Endothelial cell of umbilical vein (primary cell): ENCODE measurements at regions not wholly inside any gene's neighbourhood (a gene's known extent, or its start where the extent isn't known, plus 50 kb on each side); places are given as distances from the start of the nearest gene placed in this dataset.
"Not testable (repeated sequence)": the region's sequence is repeated elsewhere in the genome, so short reads cannot be mapped to it uniquely, and the experiment has no call there.

Experiments
- BruUV-seq: library from RNA; stranded (reverse); fragments of 400-500 nt; replicated peaks from 2 replicates; lab custom pipeline; 2021; lab: Mats Ljungman, UMichigan
- CTCF ChIA-PET: fragments of 300-600, 350-600 bp; sonication (Branson Sonifier 250); formaldehyde crosslinking; loops from one replicate; lab custom pipeline; 2021; ENCODE audit warnings: antibody characterized with exemption, inconsistent platforms; lab: Charles Lee
- POLR2A ChIA-PET: fragments of 300-600, 350-600 bp; sonication (Branson Sonifier 250); formaldehyde crosslinking; loops from one replicate; lab custom pipeline; 2021; ENCODE audit warnings: antibody characterized with exemption, inconsistent platforms; lab: Charles Lee
- DNase-seq: peaks from one replicate; pipeline ENCODE4 v3.0.0-alpha.2; 2011; ENCODE audit warnings: low read depth, low spot score
- FAIRE-seq: peaks from 2 replicates; lab custom pipeline; 2011; peaks lifted over from hg19 to GRCh38; lab: Jason Lieb, UNC
- H2AFZ ChIP-seq: 2 replicates; pipeline ENCODE4 v1.6.0; 2012; ENCODE audit warnings: low read depth, low read length, control low read depth, inconsistent platforms
- H3K27ac ChIP-seq: 2 replicates; pipeline ENCODE4 v1.5.1; 2011; ENCODE audit warnings: low read depth, mild to moderate bottlenecking, control low read depth, low read length, moderate library complexity; ENCODE audit not compliant: insufficient read depth
- H3K27me3 ChIP-seq, 2 experiments: 2 replicates each; pipeline versions ENCODE4 v1.6.0 to v1.6.1; 2011; ENCODE audit warnings: low read length in 2 of 2, mixed read lengths in 1 of 2; ENCODE audit not compliant: control insufficient read depth in 2 of 2, insufficient read depth in 2 of 2
- H3K36me3 ChIP-seq, 2 experiments: 2 replicates in 1 of 2; 3 replicates in 1 of 2; pipeline ENCODE4 v1.5.1; 2011; ENCODE audit warnings: low read length in 2 of 2, mild to moderate bottlenecking in 1 of 2, moderate library complexity in 1 of 2; ENCODE audit not compliant: control insufficient read depth in 2 of 2, insufficient read depth in 2 of 2; ENCODE audit errors: extremely low read depth in 1 of 2
- H3K4me1 ChIP-seq: 3 replicates; pipeline ENCODE4 v1.5.1; 2011; ENCODE audit warnings: mild to moderate bottlenecking, low read length; ENCODE audit not compliant: control insufficient read depth, insufficient read depth; ENCODE audit errors: extremely low read depth
- H3K4me2 ChIP-seq: 2 replicates; pipeline ENCODE4 v1.6.1; 2011; ENCODE audit warnings: low read length, control low read depth, mixed read lengths; ENCODE audit not compliant: insufficient read depth
- H3K4me3 ChIP-seq, 3 experiments: fragments of 200-600 bp in 1 of 3; sonication (generic), shearing (Covaris generic) in 1 of 3; replicated peaks in 1 of 3; 2 replicates each; pipeline ENCODE4 v1.5.1; 2011 to 2016; ENCODE audit warnings: control low read depth in 3 of 3, low read length in 3 of 3, mild to moderate bottlenecking in 2 of 3, inconsistent platforms in 1 of 3, low read depth in 1 of 3, moderate library complexity in 1 of 3; ENCODE audit not compliant: insufficient read depth in 1 of 3
- H3K79me2 ChIP-seq: 2 replicates; pipeline ENCODE4 v1.6.0; 2012; ENCODE audit warnings: low read length, inconsistent platforms; ENCODE audit not compliant: control insufficient read depth, insufficient read depth
- H3K9ac ChIP-seq: replicated peaks from 2 replicates; pipeline ENCODE3; 2011; ENCODE audit warnings: low read length, control low read depth; ENCODE audit not compliant: insufficient read depth; ENCODE audit errors: extremely low read depth
- H3K9me1 ChIP-seq: replicated peaks from 3 replicates; pipeline ENCODE4 v1.6.0; 2011; ENCODE audit warnings: mild to moderate bottlenecking, low read length; ENCODE audit not compliant: control insufficient read depth, insufficient read depth; ENCODE audit errors: extremely low read depth
- H3K9me3 ChIP-seq: replicated peaks from 2 replicates; pipeline ENCODE4 v1.5.1; 2012; ENCODE audit warnings: low read length, inconsistent platforms; ENCODE audit not compliant: control insufficient read depth, insufficient read depth
- H4K20me1 ChIP-seq: replicated peaks from 2 replicates; pipeline ENCODE3; 2011; ENCODE audit warnings: mild to moderate bottlenecking, low read length; ENCODE audit not compliant: control insufficient read depth, insufficient read depth; ENCODE audit errors: extremely low read depth
- GATA2 ChIP-seq: IDR thresholded peaks from 2 replicates; pipeline ENCODE4 v1.7.0; 2011; ENCODE audit warnings: low read depth, mild to moderate bottlenecking, moderate library complexity, mixed read lengths, low read length; ENCODE audit not compliant: insufficient read length, insufficient read depth
- JUN ChIP-seq: IDR thresholded peaks from 2 replicates; pipeline ENCODE4 v1.6.1; 2011; ENCODE audit warnings: borderline replicate concordance, low read depth; ENCODE audit not compliant: insufficient read length, insufficient read depth
- MAX ChIP-seq: IDR thresholded peaks from 2 replicates; pipeline ENCODE4 v1.6.1; 2011; ENCODE audit not compliant: insufficient read depth, insufficient read length
- MYC ChIP-seq: IDR thresholded peaks from one replicate; pipeline ENCODE4 v1.6.1; 2011; ENCODE audit warnings: mild to moderate bottlenecking, low read depth, low read length
- POLR2A ChIP-seq: IDR thresholded peaks from 2 replicates; pipeline ENCODE4 v1.6.1; 2012; ENCODE audit warnings: low read depth, mild to moderate bottlenecking, control low read depth, low read length
- POLR2AphosphoS5 ChIP-seq: IDR thresholded peaks from 2 replicates; pipeline ENCODE4 v1.6.1; 2012; ENCODE audit warnings: low read depth, mild to moderate bottlenecking, control low read depth, low read length, moderate library complexity; ENCODE audit not compliant: insufficient read depth
- dilution Hi-C: fragments of 300-500 bp; cut with MboI; formaldehyde crosslinking; loops from one replicate; pipeline ENCODE4 v1.15.0; 2019; ENCODE audit warnings: low sequenced_read_pairs; ENCODE audit not compliant: extremely low pct_ligation_motif_present
- intact Hi-C: fragments of 100-400 bp; cut with micrococcal nuclease; formaldehyde crosslinking; loops from one replicate; pipeline ENCODE4 v1.10.0; 2022

- Histone ChIP-seq H3K9ac (no peak overlapping the region), H3K36me3 (no peaks in the 10 kb centered on the region), H3K27me3 (no peaks in the 10 kb centered on the region), H3K27ac (no peak overlapping the region), H2AFZ (no peak overlapping the region), H4K20me1 (no peaks in the 10 kb centered on the region), H3K9me3 (no peaks in the 10 kb centered on the region), H3K4me1 (no peaks in the 10 kb centered on the region), H3K4me2 (no peak overlapping the region), H3K4me3 (no peak overlapping the region), H3K79me2 (no peaks in the 10 kb centered on the region), H3K9me1 (no peaks in the 10 kb centered on the region)
- FAIRE-seq (peak; percentile 85), DNase-seq (peak; percentile 61)
- dilution Hi-C loops (no loop called here), intact Hi-C loops (no loop called here)
- ChIA-PET POLR2A (no interaction called here), CTCF (no interaction called here)
- BruUV-seq = no TSS peak
- TF ChIP-seq JUN (no peak), MYC (no peak), POLR2AphosphoS5 (no peak), GATA2 (no peak), POLR2A (no peak), MAX (no peak)
Observed at GRCh38 chr20:48523191-48523995, 304.4 kb downstream of the PREX1 start.

GRCh38 chr20:48521121-48521520, 306.7 kb downstream of the PREX1 start:
- Histone ChIP-seq H3K9me1 (no peaks in the 10 kb centered on the region), H3K27ac (no peak overlapping the region), H3K4me2 (no peak overlapping the region), H3K36me3 (no peaks in the 10 kb centered on the region), H3K4me3 (no peak overlapping the region), H3K9ac (no peak overlapping the region), H3K9me3 (no peaks in the 10 kb centered on the region), H3K4me1 (no peaks in the 10 kb centered on the region), H2AFZ (no peak overlapping the region), H3K27me3 (no peaks in the 10 kb centered on the region), H4K20me1 (no peaks in the 10 kb centered on the region), H3K79me2 (no peaks in the 10 kb centered on the region)
- intact Hi-C loops = no loop called here
- no peak for DNase-seq
- FAIRE-seq = no peak
- POLR2A ChIA-PET = no interaction called here
- CTCF ChIA-PET = no interaction called here
- no peak for TF ChIP-seq POLR2AphosphoS5
- no peak for TF ChIP-seq POLR2A
- TF ChIP-seq JUN = no peak
- dilution Hi-C loops = no loop called here
- BruUV-seq = no TSS peak

GRCh38 chr20:48516196-48516595, 311.6 kb downstream of the PREX1 start:
- CTCF ChIA-PET = interaction anchor here (1.0 to 1.5 kb wide), 3 partner anchors 12 to 621 kb away, joined by 3 to 30 read pairs (median 3); no protein-coding TSS in a partner anchor

More at GRCh38 chr20:48516196-48516595, 311.6 kb downstream of the PREX1 start:
- H3K4me2 ChIP-seq, H3K4me1 ChIP-seq, H3K4me3 ChIP-seq, H3K9me3 ChIP-seq, H3K9me1 ChIP-seq, FAIRE-seq, H3K27ac ChIP-seq, dilution Hi-C loops, BruUV-seq, H4K20me1 ChIP-seq, H3K27me3 ChIP-seq, intact Hi-C loops, H3K9ac ChIP-seq, H3K79me2 ChIP-seq, H2AFZ ChIP-seq, H3K36me3 ChIP-seq: not testable (repeated sequence)
- POLR2A ChIA-PET = interaction anchor here (1.5 kb wide), 1 partner anchor 621 kb away, joined by 11 read pairs; no protein-coding TSS in a partner anchor
- DNase-seq = peak; percentile 31
